BJ (cell line): ENCODE measurements at regions not wholly inside any gene's neighbourhood (a gene's known extent, or its start where the extent isn't known, plus 50 kb on each side); places are given as distances from the start of the nearest gene placed in this dataset.

Source experiments
- CTCF ChIA-PET: fragments of 350-600 bp; formaldehyde crosslinking; extraction: SDS; loops from one replicate; lab custom pipeline; 2021; ENCODE audit warnings: antibody characterized with exemption, inconsistent platforms; lab: Yijun Ruan, JAX
- POLR2A ChIA-PET: fragments of 300-600 bp; sonication (Branson Sonifier 250); formaldehyde crosslinking; extraction: SDS; loops from one replicate; lab custom pipeline; 2021; ENCODE audit warnings: antibody characterized with exemption; lab: Charles Lee
- DNase-seq: peaks from one replicate; pipeline ENCODE4 v3.0.0-alpha.2; 2011; ENCODE audit warnings: low read depth
- H3K27me3 ChIP-seq: 2 replicates; pipeline ENCODE4 v1.6.0; 2011; ENCODE audit warnings: low read length; ENCODE audit not compliant: control insufficient read depth, insufficient read depth
- H3K36me3 ChIP-seq: 2 replicates; pipeline ENCODE4 v1.5.1; 2011; ENCODE audit warnings: low read length; ENCODE audit not compliant: control insufficient read depth, insufficient read depth
- H3K4me3 ChIP-seq: 2 replicates; pipeline ENCODE4 v1.5.1; 2011; ENCODE audit warnings: low read depth, mild to moderate bottlenecking, control low read depth, low read length
- TF ChIP-seq, protein P1 (sequence below): IDR thresholded peaks from 2 replicates; pipeline ENCODE4 v1.5.1; 2011; ENCODE audit warnings: low read depth, mild to moderate bottlenecking, control low read depth, inconsistent platforms, low read length, moderate library complexity; ENCODE audit not compliant: insufficient read depth

DNA sequence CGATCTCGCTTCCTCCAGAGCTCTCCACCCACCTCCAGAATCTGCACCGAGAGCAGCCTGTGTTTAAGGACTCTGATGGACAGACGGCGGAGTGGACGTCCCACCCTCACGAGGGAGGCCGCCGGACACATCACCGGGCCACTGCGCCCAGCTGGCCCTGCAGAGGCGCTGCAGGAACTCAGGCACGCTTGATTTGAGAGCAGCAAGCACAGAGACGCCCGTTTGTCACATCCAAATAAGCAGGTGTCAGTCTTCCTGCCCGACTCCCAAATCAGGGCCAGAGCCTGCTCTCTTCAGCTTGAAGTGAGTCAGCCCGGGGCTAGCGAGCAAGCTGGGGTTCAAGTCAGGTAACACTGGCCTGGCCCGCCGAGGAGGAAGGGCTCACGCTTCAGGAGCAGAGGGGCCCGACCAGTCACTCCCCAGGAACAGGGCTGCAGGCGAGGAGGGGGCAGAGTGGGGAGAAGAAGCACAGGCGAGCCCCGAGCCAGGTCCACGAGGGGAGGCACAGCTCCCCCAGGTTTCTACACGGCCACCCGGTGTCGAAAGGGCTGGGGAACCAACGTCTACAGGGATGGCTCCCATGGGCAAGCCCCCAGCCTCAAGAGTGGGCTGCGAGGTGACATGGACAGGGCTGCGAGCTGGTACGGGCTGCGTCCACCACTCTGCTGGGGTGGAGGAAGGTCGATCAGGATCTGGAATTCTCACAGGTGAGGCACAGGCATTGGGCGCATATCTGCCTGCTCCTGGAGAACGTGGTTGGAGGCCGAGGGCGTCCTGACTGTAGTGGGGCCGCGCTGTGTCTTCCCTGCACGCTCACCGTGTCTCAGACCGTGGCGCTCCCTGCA lies 52.5 kb upstream of the CTDP1 start:
- no peak for DNase-seq
- no peak overlapping the region for H3K4me3 ChIP-seq
- ChIA-PET POLR2A (no interaction called here), CTCF (no interaction called here)
- TF ChIP-seq, protein P1, sequence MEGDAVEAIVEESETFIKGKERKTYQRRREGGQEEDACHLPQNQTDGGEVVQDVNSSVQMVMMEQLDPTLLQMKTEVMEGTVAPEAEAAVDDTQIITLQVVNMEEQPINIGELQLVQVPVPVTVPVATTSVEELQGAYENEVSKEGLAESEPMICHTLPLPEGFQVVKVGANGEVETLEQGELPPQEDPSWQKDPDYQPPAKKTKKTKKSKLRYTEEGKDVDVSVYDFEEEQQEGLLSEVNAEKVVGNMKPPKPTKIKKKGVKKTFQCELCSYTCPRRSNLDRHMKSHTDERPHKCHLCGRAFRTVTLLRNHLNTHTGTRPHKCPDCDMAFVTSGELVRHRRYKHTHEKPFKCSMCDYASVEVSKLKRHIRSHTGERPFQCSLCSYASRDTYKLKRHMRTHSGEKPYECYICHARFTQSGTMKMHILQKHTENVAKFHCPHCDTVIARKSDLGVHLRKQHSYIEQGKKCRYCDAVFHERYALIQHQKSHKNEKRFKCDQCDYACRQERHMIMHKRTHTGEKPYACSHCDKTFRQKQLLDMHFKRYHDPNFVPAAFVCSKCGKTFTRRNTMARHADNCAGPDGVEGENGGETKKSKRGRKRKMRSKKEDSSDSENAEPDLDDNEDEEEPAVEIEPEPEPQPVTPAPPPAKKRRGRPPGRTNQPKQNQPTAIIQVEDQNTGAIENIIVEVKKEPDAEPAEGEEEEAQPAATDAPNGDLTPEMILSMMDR = no peak
- H3K36me3 ChIP-seq = no peaks in the 10 kb centered on the region
- H3K27me3 ChIP-seq = peaks cover 11% of the 10 kb centered on the region

DNA sequence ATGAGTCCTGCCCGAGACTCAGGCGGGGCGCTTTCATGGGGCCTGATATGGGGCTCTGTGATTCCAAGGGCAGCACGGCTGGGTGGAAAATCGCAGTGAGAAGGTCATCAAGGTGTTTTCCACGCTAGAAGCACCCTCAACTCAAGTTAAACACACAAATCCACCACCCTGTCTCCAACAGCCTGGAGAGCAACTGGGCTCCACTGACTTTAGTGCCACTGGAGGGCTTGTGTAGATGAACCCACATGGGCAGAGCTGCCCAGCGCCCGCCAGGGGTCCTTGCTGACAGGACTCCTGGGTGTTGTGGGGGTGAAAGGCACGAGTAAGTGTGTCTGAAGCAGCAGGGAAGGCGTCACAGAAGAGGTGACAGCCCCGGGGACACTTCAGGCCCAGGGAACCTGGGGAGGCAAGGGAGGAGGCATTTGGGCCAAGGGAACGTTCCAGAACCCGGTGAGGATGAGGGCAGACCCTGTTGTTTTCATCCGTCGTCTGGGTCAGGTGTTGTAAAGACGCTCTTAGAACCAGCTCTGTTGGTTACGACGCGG lies 51.8 kb upstream of the CTDP1 start:
- CTCF ChIA-PET = no interaction called here
- POLR2A ChIA-PET = no interaction called here
- Histone ChIP-seq H3K27me3 (peaks cover 11% of the 10 kb centered on the region), H3K4me3 (no peak overlapping the region), H3K36me3 (no peaks in the 10 kb centered on the region)
- TF ChIP-seq, protein P1 = no peak
- no peak for DNase-seq

DNA sequence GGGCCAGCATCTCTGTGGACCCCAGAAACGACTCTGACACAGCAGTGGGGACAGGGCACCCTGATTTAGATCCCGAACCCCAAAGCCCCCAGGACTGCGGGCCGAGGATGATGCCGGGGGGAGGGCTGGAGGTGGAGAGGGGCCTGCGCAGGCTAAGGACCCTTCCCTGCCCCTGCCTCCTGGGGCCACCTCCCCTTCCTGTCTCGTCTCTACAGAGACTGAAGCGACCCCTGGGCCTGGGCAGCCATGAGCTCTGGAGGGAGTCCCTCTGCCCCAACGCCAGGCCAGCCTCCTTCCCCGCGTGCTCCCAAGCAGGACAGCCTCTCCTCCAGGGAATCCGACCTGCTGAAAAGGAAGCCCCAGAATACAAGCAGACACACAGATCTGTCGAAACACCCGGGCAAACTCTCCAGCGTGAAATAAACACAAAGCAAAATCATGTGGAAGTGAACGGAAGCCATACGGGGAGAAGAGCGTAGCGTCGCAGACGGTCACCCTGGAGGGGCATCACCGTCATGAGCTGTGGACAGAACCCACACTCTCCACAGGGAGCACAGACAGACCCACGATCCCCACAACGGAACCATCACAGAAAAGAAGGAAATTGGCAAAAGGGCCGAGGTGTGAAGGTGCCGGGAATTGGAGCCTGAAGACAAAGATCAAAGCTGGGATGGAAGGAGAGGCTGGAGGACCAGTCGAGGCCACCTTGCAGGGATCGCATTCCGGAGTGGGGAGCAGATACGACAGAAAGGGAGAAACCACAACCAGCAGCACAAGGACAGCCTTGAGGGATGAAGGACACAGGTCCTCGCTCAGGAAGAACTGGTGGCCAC lies 51.0 kb upstream of the CTDP1 start:
- peaks cover 11% of the 10 kb centered on the region for H3K27me3 ChIP-seq

DNA sequence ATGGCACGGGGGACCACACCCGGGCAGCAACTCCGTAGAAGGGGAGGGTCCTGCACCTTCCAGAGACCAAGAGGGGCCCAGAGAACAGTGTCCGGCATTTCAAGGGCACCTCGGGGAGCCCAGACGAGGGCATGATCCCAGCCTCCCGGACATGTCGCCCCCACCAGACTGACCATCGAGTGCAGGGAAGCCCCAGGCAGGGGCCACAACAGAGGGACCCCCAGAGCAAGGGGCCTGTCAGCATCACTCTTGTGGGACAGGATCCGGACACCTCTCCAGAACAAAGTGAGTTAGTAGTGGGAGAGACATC lies 50.4 kb upstream of the CTDP1 start:
- H3K27me3 ChIP-seq = peaks cover 11% of the 10 kb centered on the region
- CTCF ChIA-PET = interaction anchor here (0.7 to 0.8 kb wide), 2 partner anchors 45 to 215 kb away, joined by 3 read pairs; no protein-coding TSS in a partner anchor
- H3K36me3 ChIP-seq = no peaks in the 10 kb centered on the region
- no peak for DNase-seq
- POLR2A ChIA-PET = no interaction called here
- H3K4me3 ChIP-seq = no peak overlapping the region
- TF ChIP-seq, protein P1 = no peak

More for the DNA sequence above, 51.0 kb upstream of the CTDP1 start:
- Histone ChIP-seq H3K36me3 (no peaks in the 10 kb centered on the region), H3K4me3 (no peak overlapping the region)
- POLR2A ChIA-PET = no interaction called here
- CTCF ChIA-PET = no interaction called here
- no peak for DNase-seq
- TF ChIP-seq, protein P1 = no peak

DNA sequence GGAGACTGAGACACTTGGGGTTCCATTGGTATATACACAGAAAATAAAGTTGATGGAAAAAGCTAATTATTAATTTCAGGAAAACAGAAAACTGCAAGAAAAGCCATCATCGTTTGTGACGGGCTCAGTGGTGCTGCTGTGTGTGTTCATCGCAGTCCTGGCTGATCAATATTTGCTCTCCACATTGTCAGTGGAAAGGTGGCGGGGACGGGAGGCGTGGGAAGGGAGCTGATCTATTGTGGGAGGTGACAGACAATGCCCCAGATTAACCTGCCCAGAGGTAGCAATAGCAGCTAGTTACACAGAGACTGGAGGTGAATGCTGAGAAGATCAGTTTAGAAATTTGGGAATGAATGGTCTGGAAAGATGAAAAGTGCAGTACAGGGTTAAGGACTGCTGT lies 50.0 kb upstream of the CTDP1 start:
- ChIA-PET CTCF (interaction anchor here (0.7 to 0.8 kb wide), 2 partner anchors 45 to 216 kb away, joined by 3 read pairs; no protein-coding TSS in a partner anchor), POLR2A (no interaction called here)
- no peak overlapping the region for H3K4me3 ChIP-seq
- TF ChIP-seq, protein P1 = no peak
- no peaks in the 10 kb centered on the region for H3K36me3 ChIP-seq
- no peak for DNase-seq
- peaks cover 8% of the 10 kb centered on the region for H3K27me3 ChIP-seq
